Frontal cortex (tissue), 3 donors: ENCODE measurements at regions not wholly inside any gene's neighbourhood (a gene's known extent, or its start where the extent isn't known, plus 50 kb on each side); places are given as distances from the start of the nearest gene placed in this dataset.
A peak's percentile ranks its signal among the peaks of the same experiment; 100 is the strongest.
"Not testable (repeated sequence)": the region's sequence is repeated elsewhere in the genome, so short reads cannot be mapped to it uniquely, and the experiment has no call there.

Experiments used
- DNase-seq, 2 donors: peaks; one replicate each; pipeline ENCODE4 v3.0.0; 2012; ENCODE audit warnings: low spot score in 2 of 2
- FAIRE-seq: peaks from 2 replicates; lab custom pipeline; 2012; peaks lifted over from hg19 to GRCh38; lab: Jason Lieb, UNC
- donor health status: control.
- donor health status: control.
- donor health status: control.

- DNase-seq (no peak), FAIRE-seq (no peak)
Observed at GRCh38 chr14:105739331-105740102, 213.1 kb downstream of the TMEM121 start.

- DNase-seq, FAIRE-seq: not testable (repeated sequence)
Observed at GRCh38 chr14:105740272-105740671, 213.9 kb downstream of the TMEM121 start.

- FAIRE-seq, result not testable (repeated sequence)
Observed at GRCh38 chr14:105740961-105741360, 214.6 kb downstream of the TMEM121 start.

GRCh38 chr14:105741707-105742530 is 215.5 kb downstream of the TMEM121 start:
- not testable (repeated sequence) for DNase-seq, FAIRE-seq

More at GRCh38 chr14:105740961-105741360, 214.6 kb downstream of the TMEM121 start:
- DNase-seq, result not testable (repeated sequence)

GRCh38 chr14:105742531-105742848 is 216.1 kb downstream of the TMEM121 start:
- DNase-seq, result no peak
- no peak for FAIRE-seq

GRCh38 chr14:105742904-105743701 is 216.7 kb downstream of the TMEM121 start:
- not testable (repeated sequence) for DNase-seq, FAIRE-seq

- not testable (repeated sequence) for DNase-seq, FAIRE-seq
Observed at GRCh38 chr14:105744213-105744787, 217.9 kb downstream of the TMEM121 start.

- no peak for FAIRE-seq
- DNase-seq, result no peak
Observed at GRCh38 chr14:105745433-105746123, 219.2 kb downstream of the TMEM121 start.

- FAIRE-seq (no peak), DNase-seq (no peak)
Observed at GRCh38 chr14:105746124-105746514, 219.7 kb downstream of the TMEM121 start.

- not testable (repeated sequence) for DNase-seq, FAIRE-seq
Observed at GRCh38 chr14:105746800-105747502, 220.6 kb downstream of the TMEM121 start.

GRCh38 chr14:105747503-105748203 is 221.3 kb downstream of the TMEM121 start:
- FAIRE-seq, DNase-seq: not testable (repeated sequence)

- DNase-seq (peak in 1 of 2 donors; percentile 43), FAIRE-seq (no peak)
Observed at GRCh38 chr14:105748204-105748578, 221.8 kb downstream of the TMEM121 start.

GRCh38 chr14:105748710-105749109 is 222.3 kb downstream of the TMEM121 start:
- not testable (repeated sequence) for DNase-seq, FAIRE-seq

GRCh38 chr14:105749870-105750541 is 223.6 kb downstream of the TMEM121 start:
- not testable (repeated sequence) for FAIRE-seq

GRCh38 chr14:105751291-105751751 is 224.9 kb downstream of the TMEM121 start:
- FAIRE-seq, DNase-seq: not testable (repeated sequence)

More at GRCh38 chr14:105749870-105750541, 223.6 kb downstream of the TMEM121 start:
- not testable (repeated sequence) for DNase-seq

- not testable (repeated sequence) for FAIRE-seq, DNase-seq
Observed at GRCh38 chr14:105752420-105752819, 226.0 kb downstream of the TMEM121 start.

GRCh38 chr14:105760691-105761344 is 234.4 kb downstream of the TMEM121 start:
- no peak for FAIRE-seq
- no peak for DNase-seq
